HG03095 (cell line): ENCODE measurements at regions not wholly inside any gene's neighbourhood (a gene's known extent, or its start where the extent isn't known, plus 50 kb on each side); places are given as distances from the start of the nearest gene placed in this dataset.

Experiments used
- ATAC-seq: cut with Tn5 transposase; IDR thresholded peaks from one replicate; pipeline ENCODE4 v1.9.1; 2021; ENCODE audit warnings: moderate library complexity; ENCODE audit not compliant: unreplicated experiment

DNA sequence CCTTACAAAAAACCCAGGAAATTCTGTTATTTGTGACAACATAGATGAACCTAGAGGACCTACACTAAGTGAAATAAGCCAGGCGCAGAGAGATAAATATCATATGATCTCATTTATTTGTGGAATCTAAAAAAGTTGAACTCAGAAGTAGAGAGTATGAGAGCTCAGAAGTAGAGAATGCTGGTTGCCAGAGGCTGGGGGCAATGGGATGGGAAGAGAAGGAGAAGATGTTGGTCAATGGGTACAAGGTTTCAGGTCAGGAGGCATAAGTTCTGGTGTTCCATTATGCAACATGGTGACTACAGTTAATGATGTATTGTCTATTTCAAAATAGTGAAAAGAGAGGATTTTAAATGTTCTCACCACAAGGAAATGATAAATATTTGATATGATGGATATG, 259.1 kb upstream of the POU3F1 start:
- ATAC-seq, result no peak

DNA sequence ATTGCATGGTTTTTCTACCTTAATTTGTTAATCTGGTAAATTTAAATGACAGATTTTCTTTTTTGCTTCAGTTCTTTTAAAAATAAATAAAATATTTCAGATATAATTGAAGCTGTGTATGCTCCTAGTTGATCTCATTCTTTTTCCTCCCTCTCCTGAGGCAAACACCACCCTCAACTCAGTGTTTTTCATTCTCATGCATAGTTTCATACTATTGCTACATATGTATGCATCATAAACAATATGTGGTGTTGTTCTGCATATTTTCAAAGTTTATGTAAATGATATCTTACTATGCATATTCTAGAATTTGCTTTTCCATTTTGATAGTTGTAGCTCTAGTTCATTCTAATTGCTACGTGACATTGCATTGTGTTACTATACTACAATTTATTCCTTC, 257.2 kb upstream of the POU3F1 start:
- no peak for ATAC-seq

DNA sequence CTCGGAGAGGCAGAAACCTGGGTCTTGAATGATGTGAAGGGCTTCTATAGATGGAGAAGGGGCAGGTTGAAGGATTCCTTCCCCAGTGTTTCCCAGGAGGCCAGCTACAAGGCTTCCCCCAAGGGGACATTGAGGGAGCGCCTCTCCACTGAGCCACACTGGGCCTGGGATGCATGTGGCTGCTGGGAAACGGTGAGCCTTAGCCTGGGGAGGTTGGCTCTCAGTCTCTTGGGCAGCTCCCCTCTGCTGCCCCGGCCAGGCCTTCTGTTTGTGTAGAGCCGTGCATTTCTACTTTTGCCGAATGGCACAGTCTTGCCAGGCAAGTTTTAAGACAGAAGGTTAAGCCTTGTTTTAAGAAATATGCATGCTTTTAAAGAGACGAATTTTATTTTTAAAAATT, 254.4 kb upstream of the POU3F1 start:
- no peak for ATAC-seq

DNA sequence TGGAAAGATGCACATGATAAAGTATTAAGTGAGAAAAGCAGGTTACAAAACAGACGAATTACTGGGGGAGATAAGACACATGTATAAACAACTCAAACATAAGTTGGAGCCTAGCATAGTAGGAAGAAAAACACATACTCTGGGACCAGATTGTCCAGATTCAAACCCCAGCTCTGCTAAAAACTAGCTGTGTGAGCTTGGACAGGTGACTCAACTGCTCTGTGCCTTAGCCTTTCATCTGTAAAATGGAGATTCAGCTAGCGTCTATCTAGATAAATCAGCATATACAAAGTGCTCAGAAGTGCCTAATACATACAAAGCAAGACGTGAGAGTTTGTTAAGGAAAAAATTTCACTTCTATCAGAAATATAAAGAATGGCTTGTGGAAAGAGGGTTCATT, 254.0 kb upstream of the POU3F1 start:
- no peak for ATAC-seq

DNA sequence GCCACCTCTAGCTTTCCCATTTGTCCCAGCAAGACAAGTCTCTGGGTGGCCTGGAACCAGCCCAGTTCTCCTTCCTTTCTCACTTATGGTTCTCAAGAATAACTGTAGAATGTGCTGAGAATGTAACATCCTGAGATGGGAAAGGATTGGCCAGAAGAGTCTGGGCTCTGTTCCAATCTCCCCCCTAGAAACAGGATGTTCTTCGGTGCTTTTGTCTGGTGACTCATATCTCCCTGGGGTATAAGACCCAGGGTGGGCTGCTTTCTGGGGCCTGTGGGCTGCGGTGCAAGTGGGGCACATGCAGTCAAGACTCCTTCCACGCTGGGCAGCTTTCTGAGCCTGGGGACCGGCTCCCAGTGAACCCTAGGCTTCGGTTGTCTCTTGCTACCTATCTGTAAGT, 251.2 kb upstream of the POU3F1 start:
- ATAC-seq, result no peak

DNA sequence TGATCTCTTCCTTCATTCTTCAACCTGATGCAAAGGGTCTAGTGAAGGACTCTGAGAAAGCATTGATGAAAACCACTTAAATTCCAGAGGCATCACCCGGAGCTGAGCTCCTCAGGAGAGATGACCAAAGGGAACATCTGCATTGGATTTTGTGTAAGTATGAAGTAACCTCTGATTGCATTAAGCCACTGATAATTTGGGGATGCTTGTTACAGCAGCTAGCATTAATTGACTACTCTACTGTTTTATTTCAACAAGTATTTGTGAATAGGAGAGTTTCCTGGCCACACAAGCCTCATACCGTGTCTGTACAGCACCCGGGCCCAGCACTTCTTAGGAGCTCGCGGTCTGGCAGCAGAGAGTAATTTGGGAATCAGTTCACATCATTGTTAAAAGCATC, 250.7 kb upstream of the POU3F1 start:
- ATAC-seq, result no peak

DNA sequence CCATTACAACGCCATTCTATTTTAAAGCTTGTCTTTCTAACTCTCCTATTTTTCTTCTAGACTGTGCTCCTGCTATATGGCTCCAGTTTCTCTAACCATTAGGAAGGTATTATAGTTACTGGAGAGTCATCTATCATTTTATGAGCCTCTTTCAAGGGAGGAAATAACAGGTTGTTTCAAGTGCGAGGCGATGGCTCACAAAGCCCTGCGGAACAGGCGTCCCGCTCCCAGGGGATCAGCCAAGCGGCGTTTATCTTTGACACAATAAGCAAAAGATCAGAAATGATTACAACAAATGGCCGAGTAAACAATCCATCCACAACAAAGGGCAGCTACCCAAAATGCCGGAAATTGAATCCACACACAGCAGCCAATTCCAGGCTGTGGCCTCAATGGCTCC, 249.5 kb upstream of the POU3F1 start:
- no peak for ATAC-seq

DNA sequence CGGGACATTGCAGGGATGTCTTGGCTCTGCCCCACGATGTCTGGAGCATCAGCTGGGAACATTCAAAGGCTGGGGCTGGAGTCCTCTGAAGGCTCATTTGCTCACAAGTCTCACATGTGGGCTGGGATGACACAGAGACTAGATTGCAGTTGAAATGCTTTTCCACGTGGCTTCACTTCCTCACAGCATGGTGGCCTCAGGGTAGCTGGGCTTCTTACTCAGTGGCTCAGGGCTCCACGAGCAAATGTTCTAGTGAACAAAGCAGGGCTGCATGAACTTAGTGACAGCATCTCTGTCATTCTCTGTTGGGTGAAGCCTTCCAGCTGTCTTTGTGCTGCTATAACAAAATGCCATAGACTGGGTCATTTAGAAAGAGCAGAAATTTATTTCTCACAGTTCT, 247.0 kb upstream of the POU3F1 start:
- ATAC-seq, result no peak

DNA sequence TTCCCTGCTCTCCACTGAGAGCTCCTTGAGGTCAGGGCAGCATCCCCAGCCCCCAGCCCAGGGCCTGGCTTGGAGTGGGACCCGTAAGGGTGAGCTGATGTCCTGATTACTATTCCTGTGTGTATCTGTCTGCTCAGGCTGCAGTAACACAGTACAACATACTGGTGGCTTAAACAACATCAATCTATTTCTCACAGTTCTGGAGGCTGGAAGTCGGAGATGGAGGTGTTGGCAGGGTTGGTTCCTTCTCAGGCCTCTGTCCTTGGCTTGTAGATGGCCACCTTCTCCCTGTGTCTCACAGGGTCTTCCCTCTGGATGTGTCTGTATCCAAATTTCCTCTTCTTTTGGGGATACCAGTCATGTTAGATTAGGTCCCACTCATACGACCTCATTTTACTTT, 246.4 kb upstream of the POU3F1 start:
- no peak for ATAC-seq

DNA sequence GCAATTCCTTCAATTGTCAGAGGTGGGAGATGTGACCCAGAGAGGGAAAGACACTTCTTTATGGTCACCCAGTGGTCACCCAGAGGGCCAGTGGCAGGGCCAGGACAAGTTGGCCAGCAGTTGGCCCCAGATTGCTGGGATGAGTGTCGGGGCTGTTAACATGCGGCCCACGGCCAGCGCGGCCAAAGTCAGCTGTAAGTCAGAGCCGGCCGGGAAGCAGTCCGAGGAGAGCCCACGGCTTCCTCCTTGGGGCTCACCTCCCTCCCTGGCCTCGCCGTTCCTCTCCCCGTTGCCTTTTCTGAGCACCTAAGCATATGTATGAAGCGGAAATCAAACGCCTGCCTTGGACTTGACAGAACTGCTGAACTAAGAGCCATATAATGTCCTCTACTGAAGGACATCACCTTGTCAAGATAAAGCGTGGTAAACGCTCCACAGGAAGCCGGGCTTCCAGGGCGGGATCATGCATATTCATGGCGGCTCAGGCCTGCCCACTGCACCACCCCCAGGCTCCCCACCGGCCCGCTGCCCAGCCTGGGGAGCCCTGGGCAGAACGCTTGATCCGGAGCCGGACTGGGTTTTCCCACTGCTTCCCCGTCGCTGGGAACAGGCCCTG, 245.4 kb upstream of the POU3F1 start:
- no peak for ATAC-seq

DNA sequence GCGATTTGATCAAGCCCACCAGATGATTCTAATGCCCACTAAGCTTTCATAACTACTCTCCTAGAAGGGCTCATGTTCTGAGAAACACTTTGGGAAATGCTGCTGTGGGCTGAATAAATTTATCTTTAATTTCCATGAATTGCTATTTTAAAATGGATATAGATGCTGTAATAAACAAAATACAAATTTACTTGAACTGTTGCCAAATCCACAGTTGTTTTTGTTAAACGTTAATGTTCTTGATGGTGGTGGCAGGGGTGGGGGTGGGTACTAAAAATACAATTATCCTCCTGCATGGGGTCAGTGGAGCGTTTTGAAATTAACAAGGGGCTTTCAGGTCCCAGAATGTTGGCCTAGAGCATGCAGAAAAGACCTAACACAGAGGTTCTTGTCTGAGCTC, 244.7 kb upstream of the POU3F1 start:
- ATAC-seq, result no peak

DNA sequence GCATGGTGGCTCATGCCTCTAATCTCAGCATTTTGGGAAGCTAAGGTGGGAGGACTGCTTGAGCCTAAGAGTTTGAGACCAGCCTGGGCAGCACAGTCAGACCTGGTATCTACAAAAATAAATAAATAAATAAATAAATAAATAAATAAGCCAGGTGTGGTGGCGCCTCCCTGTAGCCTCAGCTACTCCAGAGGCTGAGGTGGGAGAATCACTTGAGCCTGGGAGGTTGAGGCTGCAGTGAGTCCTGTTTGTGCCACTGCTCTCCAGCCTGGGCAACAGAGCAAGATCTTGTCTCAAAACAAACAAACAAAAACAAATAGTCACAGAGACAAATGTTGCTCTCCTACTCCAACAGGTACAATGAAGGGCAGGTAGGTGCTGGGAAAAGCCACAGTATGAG, 242.4 kb upstream of the POU3F1 start:
- ATAC-seq, result no peak

DNA sequence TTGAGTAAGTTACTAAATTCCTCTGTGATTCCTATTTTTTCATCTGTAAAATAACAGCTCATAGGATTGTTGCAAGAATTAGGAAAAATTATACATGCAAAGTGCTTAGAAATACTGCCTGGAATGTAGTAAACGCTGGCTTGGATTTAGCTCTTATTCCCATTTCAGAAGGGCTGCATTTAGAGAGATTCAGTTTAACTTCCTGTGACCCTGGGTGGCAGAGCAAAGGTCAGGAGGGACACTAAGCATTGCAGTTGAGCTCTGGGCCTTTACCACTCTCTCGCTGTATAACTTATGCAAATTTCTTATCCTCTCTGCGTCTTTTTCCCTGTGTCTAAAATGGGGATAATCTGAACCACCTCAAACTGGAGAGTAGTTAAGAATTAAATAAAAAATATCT, 241.0 kb upstream of the POU3F1 start:
- ATAC-seq, result no peak

DNA sequence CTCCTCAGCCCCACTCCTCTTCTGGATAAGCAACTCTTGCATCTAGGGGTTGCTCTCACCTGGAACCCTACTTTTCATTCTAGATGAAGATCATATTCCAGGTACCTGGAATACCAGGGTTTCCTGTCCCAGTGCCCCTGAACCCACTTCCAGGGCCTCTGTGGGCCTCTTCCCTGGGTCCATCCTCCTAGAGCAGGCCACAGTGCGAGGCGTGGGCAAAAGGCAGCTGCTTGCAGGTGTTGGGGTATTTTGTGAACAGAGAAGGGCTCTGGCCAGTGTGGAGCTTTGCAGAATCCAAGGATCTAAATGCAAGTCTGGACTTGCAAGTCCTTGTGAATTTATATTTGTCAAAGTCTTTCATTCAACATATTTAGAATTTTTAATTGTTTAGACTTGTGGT, 240.4 kb upstream of the POU3F1 start:
- no peak for ATAC-seq

DNA sequence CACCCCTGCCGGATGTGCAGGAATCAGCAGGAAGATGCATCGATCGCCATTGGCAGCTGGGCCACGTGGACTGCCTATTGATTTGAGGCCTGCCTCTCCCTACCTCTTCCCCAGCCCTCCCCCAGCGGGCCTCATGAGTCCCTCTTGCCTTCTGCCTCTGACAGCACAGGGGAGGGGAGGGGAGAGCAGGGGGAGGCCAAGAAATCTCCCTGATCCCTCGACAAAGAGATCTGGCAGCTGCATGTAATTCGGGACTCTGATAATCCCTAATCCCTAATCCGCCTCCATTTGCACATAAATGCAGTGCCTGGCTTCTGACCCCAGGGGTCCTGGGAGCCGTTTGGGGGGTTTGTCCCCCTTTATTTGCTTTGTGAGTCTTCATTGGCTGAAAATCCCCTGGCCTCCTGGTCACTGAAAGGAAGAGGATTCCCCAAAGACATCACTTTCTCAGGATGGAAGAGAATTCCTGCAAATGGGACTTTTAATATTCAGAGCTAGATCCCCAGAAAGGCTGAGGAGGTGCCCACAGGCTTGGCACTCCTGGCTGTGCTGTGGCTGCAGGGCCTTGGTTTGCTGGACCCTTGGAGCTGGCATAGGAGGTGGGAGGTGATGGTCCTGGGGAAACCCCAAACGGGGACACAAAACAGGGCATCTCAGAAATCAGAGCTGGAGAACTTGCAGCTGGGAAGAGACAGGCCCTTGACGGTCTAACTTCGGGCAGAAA, 239.4 kb upstream of the POU3F1 start:
- ATAC-seq, result no peak

DNA sequence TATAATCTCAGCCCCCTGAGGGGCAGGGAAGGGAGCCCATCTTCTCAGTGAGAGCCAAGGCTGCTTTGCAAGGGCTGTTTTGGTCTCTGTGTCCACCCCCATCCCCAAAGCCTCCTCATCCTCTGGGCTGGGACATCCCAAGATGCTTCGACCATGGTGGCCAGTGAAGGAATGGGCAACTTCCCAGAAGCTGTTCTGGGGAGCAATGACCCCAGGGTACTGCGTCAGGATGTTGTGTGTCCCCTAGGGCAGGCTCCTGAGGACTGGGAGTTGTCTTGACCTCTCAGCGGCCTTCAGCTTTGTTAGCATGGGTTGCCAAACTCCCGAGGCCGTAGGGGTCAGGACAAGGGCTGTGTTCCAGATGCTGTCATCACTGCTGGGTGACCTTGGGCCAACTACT, 238.4 kb upstream of the POU3F1 start:
- no peak for ATAC-seq

DNA sequence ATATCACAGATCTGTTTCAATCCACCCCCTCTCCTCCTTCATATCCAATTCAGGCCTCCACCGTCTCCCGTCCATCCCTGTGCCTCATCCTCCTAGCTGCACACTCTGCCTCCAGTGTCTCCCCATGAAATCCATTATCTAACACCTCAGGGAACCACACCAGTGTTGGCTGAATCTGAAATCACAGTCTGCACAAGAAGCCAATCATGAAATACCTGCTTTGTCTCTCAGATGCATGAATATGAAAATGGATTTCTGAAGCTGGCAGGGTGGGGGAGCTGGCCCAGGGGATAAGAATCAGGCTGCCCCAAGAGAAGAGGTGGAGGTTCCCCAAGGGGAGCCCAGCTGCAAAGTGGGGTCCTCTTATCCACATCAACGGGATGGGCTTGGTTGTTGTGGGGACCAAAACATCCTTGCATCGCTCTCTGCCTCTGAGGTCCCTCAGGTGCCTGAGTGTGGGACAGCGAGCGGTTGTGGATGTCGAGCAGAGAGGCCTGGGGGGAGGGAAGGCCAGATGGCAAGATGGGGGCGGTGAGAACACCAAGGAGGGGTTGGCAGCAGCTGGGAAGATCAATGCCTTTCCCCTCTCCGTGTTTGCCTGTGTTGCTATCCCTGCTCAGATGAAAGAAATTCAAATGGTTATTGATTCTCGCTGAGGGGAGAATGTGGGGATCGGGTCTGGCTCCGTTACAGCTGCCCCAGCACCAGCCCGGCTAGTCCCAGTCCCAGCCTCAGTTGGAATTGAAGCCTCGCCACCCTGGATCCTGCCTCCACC, 237.3 kb upstream of the POU3F1 start:
- ATAC-seq, result no peak

DNA sequence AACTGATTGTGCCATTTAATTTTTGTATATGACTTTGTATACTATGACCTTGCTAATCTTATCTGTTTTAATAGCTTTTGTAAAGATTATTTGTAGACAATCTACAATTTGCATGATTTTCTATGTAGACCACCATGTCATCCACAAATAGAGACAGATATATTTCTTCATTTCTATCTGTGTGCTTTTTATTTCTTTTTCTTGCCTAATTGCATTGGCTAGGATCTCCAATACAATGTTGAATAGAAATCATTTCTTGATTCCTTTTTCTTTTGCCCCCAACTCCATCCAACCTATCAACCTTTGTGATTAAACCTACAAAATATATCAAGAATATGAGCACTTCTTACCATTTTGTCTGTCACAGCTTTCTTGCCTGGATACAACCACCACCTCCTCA, 232.6 kb upstream of the POU3F1 start:
- ATAC-seq, result no peak

DNA sequence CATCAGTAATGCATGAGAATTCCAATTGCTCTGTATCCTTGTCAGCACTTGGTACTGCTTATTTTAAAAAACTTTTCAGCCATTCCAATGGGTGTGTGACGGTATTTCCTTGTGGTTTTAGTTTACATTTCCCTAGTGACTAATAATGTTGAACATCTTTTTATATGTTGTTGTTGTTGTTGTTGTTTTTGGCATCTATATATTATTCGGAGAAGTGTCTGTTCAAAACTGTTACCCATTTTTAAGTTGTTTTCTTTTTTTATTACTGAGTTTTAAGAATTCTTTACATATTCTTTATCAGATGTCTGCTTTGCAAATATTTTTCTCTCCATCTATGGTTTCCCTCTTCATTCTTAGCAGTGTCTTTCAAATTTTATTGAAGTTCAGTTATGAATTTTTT, 231.1 kb upstream of the POU3F1 start:
- ATAC-seq, result no peak

DNA sequence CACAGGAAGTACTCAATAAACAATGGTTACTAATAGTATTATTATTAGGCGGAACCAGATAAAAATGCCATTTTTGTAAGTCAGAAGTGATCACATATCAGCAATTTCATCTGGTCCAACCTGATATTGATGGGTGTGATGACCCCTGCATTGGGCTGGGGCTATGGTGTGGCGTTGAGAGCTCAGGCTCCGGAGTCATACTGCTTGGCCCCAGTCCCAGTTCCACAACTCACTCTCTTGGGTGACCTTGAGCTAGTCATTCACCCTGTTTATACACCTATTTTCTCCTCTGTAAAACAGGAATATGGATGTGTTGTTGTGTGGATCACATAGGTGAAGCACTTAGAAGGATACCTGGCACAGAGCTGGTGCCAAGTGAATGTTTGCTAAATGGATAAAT, 229.4 kb upstream of the POU3F1 start:
- no peak for ATAC-seq

DNA sequence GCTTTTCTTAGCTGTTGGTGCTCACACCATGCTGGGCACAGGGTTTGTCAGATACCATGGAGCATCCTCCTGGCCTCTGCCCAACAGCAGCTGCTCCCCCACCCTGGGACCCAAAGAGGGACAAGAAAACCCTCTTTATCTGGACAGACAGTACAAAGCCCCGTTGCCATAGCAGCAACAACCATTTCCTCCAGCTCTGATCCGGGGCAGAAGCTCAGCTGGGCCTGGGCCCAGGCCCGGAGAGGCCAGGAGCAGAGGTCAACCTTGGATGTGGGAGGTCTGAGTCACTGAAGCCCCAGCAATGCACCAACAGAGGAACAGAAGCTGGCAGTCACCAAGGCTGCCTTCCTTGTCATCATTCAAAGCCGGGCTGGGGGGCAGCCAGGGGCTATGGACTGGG, 228.4 kb upstream of the POU3F1 start:
- ATAC-seq, result no peak

DNA sequence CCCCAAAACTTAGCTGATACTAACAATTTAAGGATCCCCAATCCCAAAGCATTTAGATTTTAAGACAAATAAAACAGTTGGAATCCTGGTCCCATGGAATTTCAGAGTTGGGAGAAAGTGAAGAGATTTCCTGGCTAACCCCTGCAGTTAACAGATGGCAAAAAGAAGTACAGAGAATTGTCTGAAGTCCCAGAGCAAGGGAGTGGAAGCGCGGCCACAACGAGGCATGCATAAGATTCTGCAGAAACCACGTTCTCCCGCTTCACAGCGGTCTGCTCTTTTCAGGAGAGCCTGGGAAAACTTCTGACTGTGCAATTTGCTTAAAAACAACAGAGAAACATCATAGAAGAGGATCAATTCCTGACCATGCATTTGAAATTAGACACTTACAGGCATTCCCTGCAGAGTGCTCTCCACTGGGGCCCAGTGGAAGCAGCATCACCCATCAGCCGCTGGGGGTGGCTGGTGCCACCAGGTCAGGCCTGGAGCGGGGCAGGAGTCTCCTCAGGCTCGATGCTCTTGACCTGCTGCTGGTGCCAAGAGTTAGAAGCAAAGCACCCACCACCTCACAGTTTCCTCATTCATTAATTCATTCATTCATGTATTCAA, 226.7 kb upstream of the POU3F1 start:
- no peak for ATAC-seq
